Endothelial cell of umbilical vein (primary cell): ENCODE measurements at regions not wholly inside any gene's neighbourhood (a gene's known extent, or its start where the extent isn't known, plus 50 kb on each side); places are given as distances from the start of the nearest gene placed in this dataset.

Experiments used
- BruUV-seq: library from RNA; stranded (reverse); fragments of 400-500 nt; replicated peaks from 2 replicates; lab custom pipeline; 2021; lab: Mats Ljungman, UMichigan
- CTCF ChIA-PET: fragments of 300-600, 350-600 bp; sonication (Branson Sonifier 250); formaldehyde crosslinking; loops from one replicate; lab custom pipeline; 2021; ENCODE audit warnings: antibody characterized with exemption, inconsistent platforms; lab: Charles Lee
- POLR2A ChIA-PET: fragments of 300-600, 350-600 bp; sonication (Branson Sonifier 250); formaldehyde crosslinking; loops from one replicate; lab custom pipeline; 2021; ENCODE audit warnings: antibody characterized with exemption, inconsistent platforms; lab: Charles Lee
- DNase-seq: peaks from one replicate; pipeline ENCODE4 v3.0.0-alpha.2; 2011; ENCODE audit warnings: low read depth, low spot score
- FAIRE-seq: peaks from 2 replicates; lab custom pipeline; 2011; peaks lifted over from hg19 to GRCh38; lab: Jason Lieb, UNC
- H2AFZ ChIP-seq: 2 replicates; pipeline ENCODE4 v1.6.0; 2012; ENCODE audit warnings: low read depth, low read length, control low read depth, inconsistent platforms
- H3K27ac ChIP-seq: 2 replicates; pipeline ENCODE4 v1.5.1; 2011; ENCODE audit warnings: low read depth, mild to moderate bottlenecking, control low read depth, low read length, moderate library complexity; ENCODE audit not compliant: insufficient read depth
- H3K27me3 ChIP-seq, 2 experiments: 2 replicates each; pipeline versions ENCODE4 v1.6.0 to v1.6.1; 2011; ENCODE audit warnings: low read length in 2 of 2, mixed read lengths in 1 of 2; ENCODE audit not compliant: control insufficient read depth in 2 of 2, insufficient read depth in 2 of 2
- H3K36me3 ChIP-seq, 2 experiments: 2 replicates in 1 of 2; 3 replicates in 1 of 2; pipeline ENCODE4 v1.5.1; 2011; ENCODE audit warnings: low read length in 2 of 2, mild to moderate bottlenecking in 1 of 2, moderate library complexity in 1 of 2; ENCODE audit not compliant: control insufficient read depth in 2 of 2, insufficient read depth in 2 of 2; ENCODE audit errors: extremely low read depth in 1 of 2
- H3K4me1 ChIP-seq: 3 replicates; pipeline ENCODE4 v1.5.1; 2011; ENCODE audit warnings: mild to moderate bottlenecking, low read length; ENCODE audit not compliant: control insufficient read depth, insufficient read depth; ENCODE audit errors: extremely low read depth
- H3K4me2 ChIP-seq: 2 replicates; pipeline ENCODE4 v1.6.1; 2011; ENCODE audit warnings: low read length, control low read depth, mixed read lengths; ENCODE audit not compliant: insufficient read depth
- H3K4me3 ChIP-seq, 3 experiments: fragments of 200-600 bp in 1 of 3; sonication (generic), shearing (Covaris generic) in 1 of 3; replicated peaks in 1 of 3; 2 replicates each; pipeline ENCODE4 v1.5.1; 2011 to 2016; ENCODE audit warnings: control low read depth in 3 of 3, low read length in 3 of 3, mild to moderate bottlenecking in 2 of 3, inconsistent platforms in 1 of 3, low read depth in 1 of 3, moderate library complexity in 1 of 3; ENCODE audit not compliant: insufficient read depth in 1 of 3
- H3K79me2 ChIP-seq: 2 replicates; pipeline ENCODE4 v1.6.0; 2012; ENCODE audit warnings: low read length, inconsistent platforms; ENCODE audit not compliant: control insufficient read depth, insufficient read depth
- H3K9ac ChIP-seq: replicated peaks from 2 replicates; pipeline ENCODE3; 2011; ENCODE audit warnings: low read length, control low read depth; ENCODE audit not compliant: insufficient read depth; ENCODE audit errors: extremely low read depth
- H3K9me1 ChIP-seq: replicated peaks from 3 replicates; pipeline ENCODE4 v1.6.0; 2011; ENCODE audit warnings: mild to moderate bottlenecking, low read length; ENCODE audit not compliant: control insufficient read depth, insufficient read depth; ENCODE audit errors: extremely low read depth
- H3K9me3 ChIP-seq: replicated peaks from 2 replicates; pipeline ENCODE4 v1.5.1; 2012; ENCODE audit warnings: low read length, inconsistent platforms; ENCODE audit not compliant: control insufficient read depth, insufficient read depth
- H4K20me1 ChIP-seq: replicated peaks from 2 replicates; pipeline ENCODE3; 2011; ENCODE audit warnings: mild to moderate bottlenecking, low read length; ENCODE audit not compliant: control insufficient read depth, insufficient read depth; ENCODE audit errors: extremely low read depth
- EZH2 ChIP-seq: IDR thresholded peaks from 2 replicates; pipeline ENCODE4 v1.6.1; 2012; ENCODE audit warnings: borderline replicate concordance, low read depth, mild to moderate bottlenecking, moderate library complexity, low read length, inconsistent platforms; ENCODE audit not compliant: severe bottlenecking
- FOS ChIP-seq: IDR thresholded peaks from 2 replicates; pipeline ENCODE4 v1.6.1; 2011; ENCODE audit warnings: mild to moderate bottlenecking, low read length, moderate library complexity, borderline replicate concordance; ENCODE audit not compliant: insufficient read depth
- GATA2 ChIP-seq: IDR thresholded peaks from 2 replicates; pipeline ENCODE4 v1.7.0; 2011; ENCODE audit warnings: low read depth, mild to moderate bottlenecking, moderate library complexity, mixed read lengths, low read length; ENCODE audit not compliant: insufficient read length, insufficient read depth
- JUN ChIP-seq: IDR thresholded peaks from 2 replicates; pipeline ENCODE4 v1.6.1; 2011; ENCODE audit warnings: borderline replicate concordance, low read depth; ENCODE audit not compliant: insufficient read length, insufficient read depth
- MAX ChIP-seq: IDR thresholded peaks from 2 replicates; pipeline ENCODE4 v1.6.1; 2011; ENCODE audit not compliant: insufficient read depth, insufficient read length
- MYC ChIP-seq: IDR thresholded peaks from one replicate; pipeline ENCODE4 v1.6.1; 2011; ENCODE audit warnings: mild to moderate bottlenecking, low read depth, low read length
- POLR2A ChIP-seq: IDR thresholded peaks from 2 replicates; pipeline ENCODE4 v1.6.1; 2012; ENCODE audit warnings: low read depth, mild to moderate bottlenecking, control low read depth, low read length
- POLR2AphosphoS5 ChIP-seq: IDR thresholded peaks from 2 replicates; pipeline ENCODE4 v1.6.1; 2012; ENCODE audit warnings: low read depth, mild to moderate bottlenecking, control low read depth, low read length, moderate library complexity; ENCODE audit not compliant: insufficient read depth
- dilution Hi-C: fragments of 300-500 bp; cut with MboI; formaldehyde crosslinking; loops from one replicate; pipeline ENCODE4 v1.15.0; 2019; ENCODE audit warnings: low sequenced_read_pairs; ENCODE audit not compliant: extremely low pct_ligation_motif_present
- intact Hi-C: fragments of 100-400 bp; cut with micrococcal nuclease; formaldehyde crosslinking; loops from one replicate; pipeline ENCODE4 v1.10.0; 2022
- TF ChIP-seq, protein P1 (sequence below), 2 donors: IDR thresholded peaks; 1 replicate in 1 of 2; 2 replicates in 1 of 2; pipeline ENCODE4 v1.5.1; 2011; ENCODE audit warnings: low read length in 2 of 2, mild to moderate bottlenecking in 2 of 2, moderate library complexity in 2 of 2, control low read depth in 1 of 2, inconsistent platforms in 1 of 2, low read depth in 1 of 2; ENCODE audit not compliant: insufficient read depth in 1 of 2; ENCODE audit errors: extremely low read depth in 1 of 2

DNA sequence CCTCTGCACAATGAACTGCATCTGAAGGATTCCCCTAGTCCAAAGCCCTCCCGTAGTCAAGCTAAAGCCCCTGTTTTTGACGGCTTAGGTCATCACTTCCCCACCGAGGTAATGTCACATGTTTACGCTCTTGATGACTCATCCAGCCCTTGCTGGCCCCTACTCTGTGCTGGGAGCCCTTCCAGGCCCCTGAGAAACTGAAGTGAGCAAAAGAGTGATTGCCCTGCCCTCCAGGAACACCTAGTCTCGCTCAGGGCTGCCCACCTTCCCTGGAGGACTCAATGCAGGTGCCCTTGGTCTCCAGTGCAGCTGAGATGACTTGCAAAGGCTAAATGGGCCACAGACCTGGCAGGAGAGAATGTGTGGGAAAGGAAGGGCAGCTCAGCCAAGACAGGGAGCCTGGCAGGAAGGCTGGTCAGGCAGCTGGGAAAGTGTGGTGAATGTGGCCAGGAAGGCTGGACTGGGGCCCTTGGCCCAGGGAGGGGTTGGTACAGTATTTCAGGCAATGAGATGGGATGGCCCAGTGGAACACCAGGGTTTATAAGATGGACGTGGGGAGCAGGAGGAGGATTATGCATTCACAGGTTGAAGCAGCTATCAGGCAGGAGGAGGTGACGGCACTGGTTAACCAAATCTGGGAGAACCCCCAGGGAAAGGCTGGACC is 345.6 kb downstream of the NPHP4 start:
- POLR2A ChIA-PET: no interaction called here
- no peaks in the 10 kb centered on the region for H3K9me3 ChIP-seq

More for the DNA sequence above, 345.6 kb downstream of the NPHP4 start:
- DNase-seq (no peak), FAIRE-seq (no peak)
- no peak overlapping the region for H2AFZ ChIP-seq
- no peak overlapping the region for H3K4me3 ChIP-seq
- TF ChIP-seq FOS (no peak), MYC (no peak), JUN (no peak), MAX (no peak), GATA2 (no peak), EZH2 (no peak), POLR2AphosphoS5 (no peak), POLR2A (no peak)
- TF ChIP-seq, protein P1, sequence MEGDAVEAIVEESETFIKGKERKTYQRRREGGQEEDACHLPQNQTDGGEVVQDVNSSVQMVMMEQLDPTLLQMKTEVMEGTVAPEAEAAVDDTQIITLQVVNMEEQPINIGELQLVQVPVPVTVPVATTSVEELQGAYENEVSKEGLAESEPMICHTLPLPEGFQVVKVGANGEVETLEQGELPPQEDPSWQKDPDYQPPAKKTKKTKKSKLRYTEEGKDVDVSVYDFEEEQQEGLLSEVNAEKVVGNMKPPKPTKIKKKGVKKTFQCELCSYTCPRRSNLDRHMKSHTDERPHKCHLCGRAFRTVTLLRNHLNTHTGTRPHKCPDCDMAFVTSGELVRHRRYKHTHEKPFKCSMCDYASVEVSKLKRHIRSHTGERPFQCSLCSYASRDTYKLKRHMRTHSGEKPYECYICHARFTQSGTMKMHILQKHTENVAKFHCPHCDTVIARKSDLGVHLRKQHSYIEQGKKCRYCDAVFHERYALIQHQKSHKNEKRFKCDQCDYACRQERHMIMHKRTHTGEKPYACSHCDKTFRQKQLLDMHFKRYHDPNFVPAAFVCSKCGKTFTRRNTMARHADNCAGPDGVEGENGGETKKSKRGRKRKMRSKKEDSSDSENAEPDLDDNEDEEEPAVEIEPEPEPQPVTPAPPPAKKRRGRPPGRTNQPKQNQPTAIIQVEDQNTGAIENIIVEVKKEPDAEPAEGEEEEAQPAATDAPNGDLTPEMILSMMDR (IDR thresholded peaks at IDR 0.05; ENCODE audit: extremely low read depth in 1 of 2, insufficient read depth in 1 of 2, low read depth in 1 of 2, low read length in 2 of 2): no peak
- CTCF ChIA-PET: no interaction called here
- H3K9ac ChIP-seq: no peak overlapping the region
- no peaks in the 10 kb centered on the region for H3K36me3 ChIP-seq
- no peaks in the 10 kb centered on the region for H3K9me1 ChIP-seq
- H4K20me1 ChIP-seq: no peaks in the 10 kb centered on the region
- no peak overlapping the region for H3K27ac ChIP-seq
- dilution Hi-C loops: no loop called here
- BruUV-seq: no TSS peak
- no peaks in the 10 kb centered on the region for H3K79me2 ChIP-seq
- H3K4me1 ChIP-seq: no peaks in the 10 kb centered on the region
- H3K4me2 ChIP-seq: no peak overlapping the region
- intact Hi-C loops: no loop called here
- no peaks in the 10 kb centered on the region for H3K27me3 ChIP-seq
